8988T (cell line): ENCODE measurements at regions not wholly inside any gene's neighbourhood (a gene's known extent, or its start where the extent isn't known, plus 50 kb on each side); places are given as distances from the start of the nearest gene placed in this dataset.
"Not testable (repeated sequence)": the region's sequence is repeated elsewhere in the genome, so short reads cannot be mapped to it uniquely, and the experiment has no call there.

Experiments
- DNase-seq: peaks from one replicate; pipeline ENCODE4 v3.0.0; 2011

DNA sequence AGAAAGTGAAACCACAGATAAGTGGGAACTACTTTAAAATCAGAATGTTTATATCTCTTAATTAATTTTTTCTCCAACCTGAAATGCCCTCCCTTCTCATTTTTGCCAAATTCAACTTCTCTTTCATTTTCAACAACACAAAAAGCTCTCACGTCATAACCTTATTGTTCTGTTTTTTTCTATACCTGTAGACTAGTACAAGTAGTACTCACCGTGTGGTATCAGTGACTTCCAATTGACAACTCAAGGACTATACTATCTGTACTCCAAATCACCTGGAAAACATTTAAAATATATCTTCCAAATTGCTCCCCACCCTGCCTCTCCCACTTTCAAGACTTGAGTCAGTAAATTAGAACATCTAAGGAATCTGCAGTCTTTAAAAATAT, 72.8 kb upstream of the ZNF280D start:
- DNase-seq, result no peak

DNA sequence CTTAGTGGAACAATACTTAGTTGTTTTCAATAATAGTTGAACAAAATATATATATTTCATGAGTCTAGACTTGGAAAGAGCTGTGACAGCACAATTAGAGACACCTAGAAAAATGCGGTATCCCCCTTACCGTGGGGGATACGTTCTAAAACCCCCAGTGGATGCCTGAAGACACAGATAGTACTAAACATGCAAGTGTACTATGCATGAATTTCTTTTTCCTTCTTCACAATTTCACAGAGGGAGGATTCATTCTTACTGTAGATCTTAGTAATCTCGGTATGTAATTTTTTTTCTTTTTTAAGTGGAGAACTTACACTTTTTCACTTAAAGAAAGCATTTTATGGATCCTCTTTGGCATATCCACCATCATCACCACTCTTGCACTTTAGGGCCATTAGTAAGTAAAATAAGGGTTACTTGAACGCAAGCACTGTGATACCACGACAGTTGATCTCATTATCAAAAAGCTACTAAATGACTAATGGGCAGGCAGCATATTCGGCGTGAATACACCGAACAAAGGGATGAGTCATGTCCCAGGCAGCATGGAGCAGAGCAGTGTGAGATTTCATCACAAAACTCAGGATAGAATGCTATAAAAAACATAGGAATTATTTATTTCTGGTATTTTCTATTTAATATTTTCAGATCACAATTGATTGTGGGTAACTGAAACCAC, 72.3 kb upstream of the ZNF280D start:
- DNase-seq, result no peak

DNA sequence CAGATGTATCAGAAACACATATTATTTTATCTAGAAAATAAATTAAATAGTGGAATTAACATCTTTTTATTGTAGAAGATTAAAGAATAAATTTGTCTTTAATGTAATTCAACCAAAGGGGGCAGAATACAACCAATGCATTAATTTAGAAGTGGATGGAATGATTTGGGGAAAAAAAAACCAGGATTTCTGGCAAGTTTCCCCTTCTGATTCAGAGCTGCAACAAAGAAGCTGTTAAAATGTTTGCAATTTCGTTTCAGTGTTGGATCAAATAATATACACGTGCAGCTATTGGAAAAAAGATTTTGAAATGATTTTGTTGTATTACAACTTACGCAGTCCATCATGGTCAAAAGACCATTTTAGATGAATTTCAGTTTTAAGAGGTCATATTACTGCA, 71.6 kb upstream of the ZNF280D start:
- no peak for DNase-seq

- DNase-seq, result no peak
Observed at GRCh38 chr15:56804279-56804678, 71.0 kb upstream of the ZNF280D start.

GRCh38 chr15:56802161-56802560, 68.9 kb upstream of the ZNF280D start:
- DNase-seq, result no peak

DNA sequence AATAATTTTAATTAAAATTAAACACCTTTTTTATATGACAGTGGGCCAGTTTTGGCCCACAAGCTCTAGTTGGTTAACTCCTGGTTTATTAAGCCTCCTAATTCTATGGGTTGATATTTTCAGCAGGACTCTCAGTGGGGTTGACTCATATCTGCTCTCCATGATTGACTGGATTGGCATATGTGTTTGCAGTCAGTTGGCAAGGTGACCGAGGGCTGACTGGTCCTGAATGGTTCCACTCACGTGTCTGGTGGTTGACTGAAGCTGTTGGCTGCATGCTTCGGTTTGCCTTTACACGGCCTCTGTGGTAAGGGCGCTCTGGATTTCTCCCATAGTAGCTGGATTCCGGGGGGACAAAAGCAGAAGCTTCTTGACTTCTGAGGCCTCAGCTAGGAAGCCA, 65.3 kb upstream of the ZNF280D start:
- DNase-seq, result no peak

- DNase-seq, result no peak
Observed at GRCh38 chr15:56797720-56798275, 64.5 kb upstream of the ZNF280D start.

GRCh38 chr15:56795502-56795901, 62.2 kb upstream of the ZNF280D start:
- DNase-seq, result no peak

DNA sequence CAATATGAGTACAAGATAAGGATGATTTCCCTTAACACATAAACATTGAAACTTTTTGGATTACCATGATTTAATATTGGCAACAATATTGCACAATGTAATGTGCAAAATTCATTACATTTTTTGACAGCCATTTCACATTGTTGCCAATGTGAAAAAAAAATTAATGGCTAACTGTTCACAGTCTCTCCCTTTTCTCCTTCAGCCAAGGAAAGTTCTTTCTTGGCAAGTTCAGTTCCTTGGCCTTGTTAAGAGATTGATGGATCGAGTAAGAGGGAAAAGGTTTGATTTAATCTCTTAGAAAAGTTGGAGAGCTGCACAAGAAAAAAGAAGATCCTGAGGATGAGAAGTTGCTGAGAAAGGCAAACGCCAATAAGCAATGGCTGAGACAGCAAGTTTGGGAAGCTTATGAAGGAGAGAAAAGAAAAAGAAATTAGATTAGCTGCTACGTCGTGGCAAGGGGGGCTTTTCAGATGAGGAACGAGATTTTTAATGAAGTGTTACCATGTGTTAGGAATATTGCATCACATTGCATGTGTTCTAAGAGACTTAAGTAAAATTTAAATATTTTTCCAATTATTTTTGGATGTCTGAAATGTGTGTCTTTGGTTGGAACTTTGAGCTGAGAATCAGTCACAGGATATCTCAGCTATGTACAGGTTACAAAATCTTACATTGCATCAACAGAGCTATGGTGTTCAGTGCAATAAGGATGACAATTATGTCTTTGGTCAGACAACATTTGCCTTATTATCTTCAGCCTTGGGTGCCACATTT, 61.4 kb upstream of the ZNF280D start:
- no peak for DNase-seq

- DNase-seq, result no peak
Observed at GRCh38 chr15:56794165-56794552, 60.9 kb upstream of the ZNF280D start.

- DNase-seq, result no peak
Observed at GRCh38 chr15:56792211-56792610, 58.9 kb upstream of the ZNF280D start.

DNA sequence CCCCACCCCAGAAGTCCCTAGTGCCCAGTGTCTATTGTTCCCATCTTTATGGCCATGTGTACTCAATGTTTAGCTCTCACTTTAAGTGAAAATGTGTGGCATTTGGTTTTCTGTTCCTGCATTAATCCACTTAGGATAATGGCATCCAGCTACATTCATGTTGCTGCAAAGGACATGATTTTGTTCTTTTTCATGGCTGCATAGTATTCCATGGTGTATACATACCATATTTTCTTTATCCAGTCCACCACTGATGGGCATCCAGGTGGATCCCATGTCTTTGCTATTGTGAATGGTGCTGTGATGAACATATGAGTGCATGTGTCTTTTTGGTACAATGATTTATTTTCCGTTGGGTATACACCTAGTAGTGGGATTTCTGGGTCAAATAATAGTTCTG, 58.2 kb upstream of the ZNF280D start:
- not testable (repeated sequence) for DNase-seq

GRCh38 chr15:56788359-56788758, 55.0 kb upstream of the ZNF280D start:
- DNase-seq, result no peak

- no peak for DNase-seq
Observed at GRCh38 chr15:56786966-56787365, 53.7 kb upstream of the ZNF280D start.

- no peak for DNase-seq
Observed at GRCh38 chr15:56783857-56784661, 50.8 kb upstream of the ZNF280D start.

DNA sequence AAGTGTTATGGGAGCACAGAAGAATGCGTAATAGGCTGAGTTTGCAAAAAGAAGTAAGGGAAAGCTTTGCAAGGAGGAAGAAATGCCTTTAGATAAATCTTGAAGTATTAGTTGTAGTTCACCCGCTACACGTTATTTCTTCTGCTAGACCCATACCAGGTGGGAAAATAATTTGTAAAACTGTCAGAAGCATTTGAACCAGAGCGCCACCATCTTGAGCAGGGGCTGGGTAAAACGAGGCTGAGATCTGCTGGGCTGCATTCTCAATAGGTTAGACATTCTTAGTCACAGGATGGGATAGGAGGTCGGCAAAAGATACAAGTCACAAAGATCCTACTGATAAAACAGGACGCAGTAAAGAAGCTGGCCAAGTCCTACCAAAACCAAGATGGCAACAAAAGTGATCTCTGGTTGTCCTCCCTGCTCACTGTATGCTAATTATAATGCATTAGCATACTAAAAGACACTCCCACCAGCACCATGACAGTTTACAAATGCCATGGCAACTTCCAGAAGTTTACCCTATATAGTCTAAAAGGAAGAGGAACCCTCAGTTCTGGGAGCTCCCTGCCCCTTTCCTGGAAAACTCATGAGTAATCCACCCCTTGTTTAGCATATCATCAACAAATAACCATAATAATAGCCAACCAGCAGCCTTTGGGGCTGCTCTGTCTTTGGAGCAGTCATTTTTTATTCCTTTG, 50.0 kb upstream of the ZNF280D start:
- DNase-seq, result no peak
